Keratinocyte (primary cell): ENCODE measurements at regions not wholly inside any gene's neighbourhood (a gene's known extent, or its start where the extent isn't known, plus 50 kb on each side); places are given as distances from the start of the nearest gene placed in this dataset.

Experiments used
- DNase-seq: peaks from one replicate; pipeline ENCODE4 v3.0.0-alpha.2; 2011; ENCODE audit warnings: low read depth, missing footprints, low spot score
- FAIRE-seq: peaks from 2 replicates; lab custom pipeline; 2011; peaks lifted over from hg19 to GRCh38; lab: Jason Lieb, UNC
- H2AFZ ChIP-seq: 2 replicates; pipeline ENCODE4 v1.6.0; 2012; ENCODE audit warnings: low read length, control low read depth, inconsistent platforms; ENCODE audit not compliant: control insufficient read depth
- H3K27ac ChIP-seq: 2 replicates; pipeline ENCODE4 v1.5.1; 2011; ENCODE audit warnings: low read length; ENCODE audit not compliant: control insufficient read depth, insufficient read depth
- H3K27me3 ChIP-seq: 3 replicates; pipeline ENCODE4 v1.6.0; 2011; ENCODE audit warnings: low read length; ENCODE audit not compliant: control insufficient read depth, insufficient read depth; ENCODE audit errors: extremely low read depth
- H3K36me3 ChIP-seq, 2 experiments: 2 replicates in 1 of 2; 3 replicates in 1 of 2; pipeline ENCODE4 v1.5.1; 2011; ENCODE audit warnings: low read length in 2 of 2, mild to moderate bottlenecking in 1 of 2; ENCODE audit not compliant: control insufficient read depth in 2 of 2, insufficient read depth in 2 of 2; ENCODE audit errors: extremely low read depth in 1 of 2
- H3K4me1 ChIP-seq: 3 replicates; pipeline ENCODE4 v1.5.1; 2011; ENCODE audit warnings: low read length; ENCODE audit not compliant: control insufficient read depth, insufficient read depth; ENCODE audit errors: extremely low read depth
- H3K4me2 ChIP-seq: 3 replicates; pipeline ENCODE4 v1.6.0; 2011; ENCODE audit warnings: low read depth, low read length; ENCODE audit not compliant: control insufficient read depth, insufficient read depth; ENCODE audit errors: extremely low read depth
- H3K4me3 ChIP-seq, 3 experiments: fragments of 200-600 bp in 1 of 3; sonication (generic) in 1 of 3; 2 replicates in 2 of 3; 3 replicates in 1 of 3; pipeline ENCODE4 v1.5.1; 2011 to 2016; ENCODE audit warnings: low read length in 3 of 3, mild to moderate bottlenecking in 3 of 3, control low read depth in 2 of 3, inconsistent platforms in 1 of 3, low read depth in 1 of 3, mixed read lengths in 1 of 3, mixed run types in 1 of 3, moderate library complexity in 1 of 3; ENCODE audit not compliant: control insufficient read depth in 2 of 3, insufficient read depth in 2 of 3; ENCODE audit errors: extremely low read depth in 1 of 3
- H3K79me2 ChIP-seq: 2 replicates; pipeline ENCODE4 v1.6.0; 2012; ENCODE audit warnings: low read length; ENCODE audit not compliant: control insufficient read depth, insufficient read depth
- H3K9ac ChIP-seq: 3 replicates; pipeline ENCODE4 v1.6.0; 2011; ENCODE audit warnings: low read length; ENCODE audit not compliant: control insufficient read depth, insufficient read depth; ENCODE audit errors: extremely low read depth
- H3K9me1 ChIP-seq: 3 replicates; pipeline ENCODE4 v1.6.0; 2011; ENCODE audit warnings: low read length; ENCODE audit not compliant: control insufficient read depth, insufficient read depth; ENCODE audit errors: extremely low read depth
- H3K9me3 ChIP-seq: 2 replicates; pipeline ENCODE4 v1.5.1; 2012; ENCODE audit warnings: low read depth, low read length; ENCODE audit not compliant: control insufficient read depth
- H4K20me1 ChIP-seq: 3 replicates; pipeline ENCODE4 v1.6.0; 2011; ENCODE audit warnings: low read length; ENCODE audit not compliant: control insufficient read depth, insufficient read depth; ENCODE audit errors: extremely low read depth
- EZH2 ChIP-seq: IDR thresholded peaks from one replicate; pipeline ENCODE4 v1.6.1; 2012; ENCODE audit warnings: inconsistent platforms, mild to moderate bottlenecking, low read length, moderate library complexity
- dilution Hi-C: fragments of 300-500 bp; cut with MboI; formaldehyde crosslinking; loops from one replicate; pipeline ENCODE4 v1.7.0; 2020; ENCODE audit warnings: low sequenced_read_pairs; ENCODE audit not compliant: extremely low pct_ligation_motif_present
- TF ChIP-seq, protein P1 (sequence below), 3 experiments: IDR thresholded peaks in 1 of 3; conservative IDR thresholded peaks in 1 of 3; optimal IDR thresholded peaks in 1 of 3; 2 replicates in 2 of 3; 3 replicates in 1 of 3; pipeline versions ENCODE3 to v1.5.1; 2011; ENCODE audit warnings: low read length in 3 of 3, mild to moderate bottlenecking in 3 of 3, moderate library complexity in 2 of 3, control low read depth in 1 of 3, inconsistent platforms in 1 of 3; ENCODE audit not compliant: insufficient read depth in 2 of 3; ENCODE audit errors: extremely low read depth in 1 of 3

DNA sequence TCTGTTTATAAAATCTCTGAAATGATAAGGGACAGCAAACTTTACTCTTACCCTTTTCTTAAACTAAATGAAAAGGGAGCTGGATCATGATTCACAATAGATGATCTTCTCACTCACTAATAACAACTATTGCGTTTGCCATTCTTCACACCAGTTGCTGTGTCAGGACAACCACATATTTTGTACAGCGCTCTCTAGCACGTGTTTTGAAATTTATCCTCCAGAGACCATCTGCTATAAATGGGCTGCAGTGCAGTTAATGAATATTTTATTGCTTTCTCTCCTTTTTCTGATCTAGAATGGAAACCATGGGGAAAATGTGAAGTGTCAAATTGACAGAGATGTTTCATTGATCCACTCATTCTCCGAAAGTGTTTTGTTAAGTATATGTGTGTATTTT lies 258.4 kb upstream of the CCNH start:
- TF ChIP-seq, protein P1, sequence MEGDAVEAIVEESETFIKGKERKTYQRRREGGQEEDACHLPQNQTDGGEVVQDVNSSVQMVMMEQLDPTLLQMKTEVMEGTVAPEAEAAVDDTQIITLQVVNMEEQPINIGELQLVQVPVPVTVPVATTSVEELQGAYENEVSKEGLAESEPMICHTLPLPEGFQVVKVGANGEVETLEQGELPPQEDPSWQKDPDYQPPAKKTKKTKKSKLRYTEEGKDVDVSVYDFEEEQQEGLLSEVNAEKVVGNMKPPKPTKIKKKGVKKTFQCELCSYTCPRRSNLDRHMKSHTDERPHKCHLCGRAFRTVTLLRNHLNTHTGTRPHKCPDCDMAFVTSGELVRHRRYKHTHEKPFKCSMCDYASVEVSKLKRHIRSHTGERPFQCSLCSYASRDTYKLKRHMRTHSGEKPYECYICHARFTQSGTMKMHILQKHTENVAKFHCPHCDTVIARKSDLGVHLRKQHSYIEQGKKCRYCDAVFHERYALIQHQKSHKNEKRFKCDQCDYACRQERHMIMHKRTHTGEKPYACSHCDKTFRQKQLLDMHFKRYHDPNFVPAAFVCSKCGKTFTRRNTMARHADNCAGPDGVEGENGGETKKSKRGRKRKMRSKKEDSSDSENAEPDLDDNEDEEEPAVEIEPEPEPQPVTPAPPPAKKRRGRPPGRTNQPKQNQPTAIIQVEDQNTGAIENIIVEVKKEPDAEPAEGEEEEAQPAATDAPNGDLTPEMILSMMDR (optimal IDR thresholded peaks at IDR 0.05 in 1 of 3, IDR thresholded peaks at IDR 0.05 in 1 of 3, conservative IDR thresholded peaks at IDR 0.05 in 1 of 3; ENCODE audit: extremely low read depth in 1 of 3, insufficient read depth in 2 of 3, low read length in 3 of 3): no peak
- TF ChIP-seq EZH2: no peak
- no peaks in the 10 kb centered on the region for H3K9me3 ChIP-seq
- H3K4me3 ChIP-seq: no peak overlapping the region
- H3K4me1 ChIP-seq: no peaks in the 10 kb centered on the region
- H2AFZ ChIP-seq: no peak overlapping the region
- FAIRE-seq: no peak
- H4K20me1 ChIP-seq: no peaks in the 10 kb centered on the region
- no peaks in the 10 kb centered on the region for H3K9me1 ChIP-seq
- DNase-seq: no peak
- H3K4me2 ChIP-seq: no peak overlapping the region
- dilution Hi-C loops: no loop called here
- no peaks in the 10 kb centered on the region for H3K79me2 ChIP-seq
- H3K36me3 ChIP-seq: no peaks in the 10 kb centered on the region
- no peak overlapping the region for H3K9ac ChIP-seq
- no peaks in the 10 kb centered on the region for H3K27me3 ChIP-seq
- no peak overlapping the region for H3K27ac ChIP-seq

DNA sequence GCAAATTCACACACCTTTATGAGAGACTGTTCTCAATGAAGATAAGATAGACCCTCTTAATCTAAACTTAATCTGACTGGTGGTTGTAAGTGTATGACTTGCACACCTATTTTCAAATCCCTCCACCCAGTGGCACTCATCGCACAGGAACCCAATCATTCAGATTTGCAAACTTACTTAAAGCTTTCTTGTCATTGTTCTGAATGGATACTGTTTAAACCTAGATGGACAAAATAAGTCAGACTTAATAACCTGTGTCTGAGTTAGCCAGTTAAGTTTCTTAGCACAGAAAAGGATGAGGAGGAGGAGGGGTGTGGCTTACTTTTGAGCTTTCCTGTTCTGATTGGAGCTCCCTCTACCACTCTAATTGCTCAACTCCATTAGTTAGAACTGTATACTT lies 252.4 kb upstream of the CCNH start:
- Histone ChIP-seq H4K20me1 (no peaks in the 10 kb centered on the region), H3K79me2 (no peaks in the 10 kb centered on the region), H3K36me3 (no peaks in the 10 kb centered on the region), H3K9me1 (no peaks in the 10 kb centered on the region), H3K9me3 (no peaks in the 10 kb centered on the region), H3K4me1 (no peaks in the 10 kb centered on the region), H3K9ac (no peak overlapping the region), H3K4me3 (no peak overlapping the region), H3K4me2 (no peak overlapping the region), H3K27ac (no peak overlapping the region), H2AFZ (no peak overlapping the region), H3K27me3 (no peaks in the 10 kb centered on the region)
- no peak for FAIRE-seq
- DNase-seq: no peak
- no peak for TF ChIP-seq EZH2
- TF ChIP-seq, protein P1 (optimal IDR thresholded peaks at IDR 0.05 in 1 of 3, IDR thresholded peaks at IDR 0.05 in 1 of 3, conservative IDR thresholded peaks at IDR 0.05 in 1 of 3; ENCODE audit: extremely low read depth in 1 of 3, insufficient read depth in 2 of 3, low read length in 3 of 3): no peak
- dilution Hi-C loops: no loop called here
